NK-92 treated with Interleukin-12 subunit alpha and Interleukin-12 subunit beta, amount 100 ng/mL, for 24 hours (cell line): ENCODE measurements at regions not wholly inside any gene's neighbourhood (a gene's known extent, or its start where the extent isn't known, plus 50 kb on each side); places are given as distances from the start of the nearest gene placed in this dataset.

Experiments
- DNase-seq: peaks from one replicate; lab custom pipeline; 2025; lab: John Stamatoyannopoulos, UW

DNA sequence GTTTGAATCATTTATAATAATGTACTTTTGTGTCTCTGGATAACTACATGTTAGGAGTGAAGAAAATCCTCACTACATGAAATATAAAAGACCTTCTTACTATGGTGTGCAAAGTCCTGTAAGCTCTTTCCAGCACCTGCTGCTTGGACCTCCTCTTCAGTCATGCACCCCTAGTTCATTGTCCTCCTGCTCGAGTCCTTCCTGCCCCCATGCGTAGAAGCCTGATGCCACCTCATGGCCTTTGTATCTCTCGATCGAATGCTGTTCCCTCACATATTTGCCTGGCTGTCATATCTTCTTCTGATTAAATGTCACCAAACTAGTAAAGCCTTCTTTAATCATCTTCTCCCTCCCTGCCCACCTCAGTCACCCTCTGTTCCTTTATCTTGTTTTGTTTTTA, 49.9 kb upstream of the SUCLG2 start:
- DNase-seq, result no peak
